ENCODE measurements at regions not wholly inside any gene's neighbourhood (a gene's known extent, or its start where the extent isn't known, plus 50 kb on each side); places are given as distances from the start of the nearest gene placed in this dataset.

DNA sequence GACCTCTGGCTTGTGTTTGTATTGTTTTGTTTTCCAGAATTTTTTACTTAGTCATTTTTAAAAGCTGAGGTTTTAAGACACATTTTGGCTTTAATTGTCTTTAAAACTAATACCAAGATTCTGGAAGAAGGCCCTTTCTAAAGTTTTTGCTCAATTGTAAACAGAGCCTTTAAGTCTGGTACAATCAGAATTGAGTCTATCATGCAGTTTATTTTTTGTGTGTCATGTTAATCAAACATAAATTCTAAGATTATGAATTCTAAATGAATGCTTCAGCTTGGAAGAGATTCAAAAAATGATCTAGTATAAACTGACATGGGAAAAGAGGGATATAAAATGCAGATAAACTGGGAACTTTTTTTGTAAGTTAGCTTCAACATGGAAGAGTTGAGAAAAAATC, 882.7 kb downstream of the TLE1 start:
- TF ChIP-seq, protein P1, sequence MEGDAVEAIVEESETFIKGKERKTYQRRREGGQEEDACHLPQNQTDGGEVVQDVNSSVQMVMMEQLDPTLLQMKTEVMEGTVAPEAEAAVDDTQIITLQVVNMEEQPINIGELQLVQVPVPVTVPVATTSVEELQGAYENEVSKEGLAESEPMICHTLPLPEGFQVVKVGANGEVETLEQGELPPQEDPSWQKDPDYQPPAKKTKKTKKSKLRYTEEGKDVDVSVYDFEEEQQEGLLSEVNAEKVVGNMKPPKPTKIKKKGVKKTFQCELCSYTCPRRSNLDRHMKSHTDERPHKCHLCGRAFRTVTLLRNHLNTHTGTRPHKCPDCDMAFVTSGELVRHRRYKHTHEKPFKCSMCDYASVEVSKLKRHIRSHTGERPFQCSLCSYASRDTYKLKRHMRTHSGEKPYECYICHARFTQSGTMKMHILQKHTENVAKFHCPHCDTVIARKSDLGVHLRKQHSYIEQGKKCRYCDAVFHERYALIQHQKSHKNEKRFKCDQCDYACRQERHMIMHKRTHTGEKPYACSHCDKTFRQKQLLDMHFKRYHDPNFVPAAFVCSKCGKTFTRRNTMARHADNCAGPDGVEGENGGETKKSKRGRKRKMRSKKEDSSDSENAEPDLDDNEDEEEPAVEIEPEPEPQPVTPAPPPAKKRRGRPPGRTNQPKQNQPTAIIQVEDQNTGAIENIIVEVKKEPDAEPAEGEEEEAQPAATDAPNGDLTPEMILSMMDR (IDR thresholded peaks at IDR 0.05) = no peak
- no peak for TF ChIP-seq POLR2AphosphoS5 (IDR thresholded peaks at IDR 0.05; ENCODE audit: insufficient read depth in 1 of 2, low read depth in 1 of 2)

Measured in vagina (tissue), 2 donors.